HG02970 (cell line): ENCODE measurements at regions not wholly inside any gene's neighbourhood (a gene's known extent, or its start where the extent isn't known, plus 50 kb on each side); places are given as distances from the start of the nearest gene placed in this dataset.
A peak's percentile ranks its signal among the peaks of the same experiment; 100 is the strongest.
"Not testable (repeated sequence)": the region's sequence is repeated elsewhere in the genome, so short reads cannot be mapped to it uniquely, and the experiment has no call there.

Experiments used
- ATAC-seq: cut with Tn5 transposase; IDR thresholded peaks from one replicate; pipeline ENCODE4 v1.9.1; 2021; ENCODE audit warnings: mild to moderate bottlenecking, moderate library complexity, moderate number of reproducible peaks; ENCODE audit not compliant: unreplicated experiment, low FRiP score

- no peak for ATAC-seq
Measured at GRCh38 chr2:183519371-183520056, 395.3 kb downstream of the NUP35 start.

DNA sequence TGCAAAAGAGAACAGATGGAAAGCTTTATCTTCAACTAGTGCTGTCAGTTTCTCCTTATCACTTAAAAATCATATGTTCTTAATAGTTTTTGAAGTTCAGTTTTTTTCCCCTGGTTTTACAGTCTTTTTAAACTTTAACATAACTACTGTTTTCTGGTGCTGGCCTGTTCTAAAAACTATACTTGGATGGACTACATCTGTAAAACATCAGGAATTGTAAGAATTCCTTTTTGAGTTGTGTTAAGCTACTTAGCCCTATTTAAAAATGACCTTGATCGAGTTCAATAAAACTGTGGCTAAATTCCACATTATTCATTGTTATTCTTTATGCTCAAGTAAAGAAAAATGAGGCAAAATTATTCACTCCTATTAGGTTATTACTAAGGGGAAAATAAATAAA lies 397.7 kb downstream of the NUP35 start:
- ATAC-seq: no peak

GRCh38 chr2:183522489-183523266 lies 398.4 kb downstream of the NUP35 start:
- ATAC-seq: no peak

DNA sequence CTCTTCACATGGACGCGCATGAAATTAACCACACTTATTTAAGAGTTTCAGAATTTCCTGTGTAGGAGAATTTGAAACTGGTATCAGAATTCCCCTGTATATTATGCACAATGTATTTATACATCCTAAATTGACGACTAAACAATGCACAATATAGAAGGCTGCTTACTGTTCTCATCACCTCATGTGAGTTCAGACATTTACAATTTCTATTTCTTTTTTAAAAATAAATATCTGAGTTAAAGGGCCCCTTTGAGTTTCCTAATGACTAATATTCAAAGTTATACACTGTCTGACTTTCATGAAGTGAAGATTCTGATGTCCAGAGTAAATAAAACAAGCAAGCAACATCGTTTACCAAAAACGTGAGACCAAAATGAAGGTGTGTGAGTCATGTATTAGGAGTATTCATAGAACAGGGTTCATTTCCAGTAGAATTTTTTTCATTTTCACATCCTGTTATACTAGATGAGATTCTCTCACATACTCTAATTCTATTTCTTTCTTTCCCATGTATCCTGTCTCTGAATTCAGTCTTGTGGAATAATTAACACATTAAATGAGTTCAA lies 406.2 kb downstream of the NUP35 start:
- ATAC-seq: no peak

DNA sequence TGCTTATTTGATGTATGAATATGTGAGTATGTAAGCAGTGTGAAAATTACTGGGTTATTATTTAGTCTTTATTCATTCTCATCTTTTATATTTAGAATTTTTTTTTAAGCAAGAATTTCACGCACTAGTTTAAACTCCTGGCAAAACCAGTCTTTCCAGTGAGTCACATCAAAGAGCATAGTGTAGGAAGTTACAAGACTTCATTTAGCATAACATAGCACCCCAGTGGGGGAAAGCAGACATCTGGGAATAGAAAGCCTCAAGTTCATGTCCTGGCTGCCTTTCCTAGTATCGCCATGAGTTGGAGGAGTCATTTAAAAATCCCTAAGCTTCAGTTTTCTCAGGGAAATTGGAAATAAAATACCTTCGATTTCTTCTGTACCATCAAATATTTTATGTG lies 408.3 kb downstream of the NUP35 start:
- ATAC-seq: no peak

DNA sequence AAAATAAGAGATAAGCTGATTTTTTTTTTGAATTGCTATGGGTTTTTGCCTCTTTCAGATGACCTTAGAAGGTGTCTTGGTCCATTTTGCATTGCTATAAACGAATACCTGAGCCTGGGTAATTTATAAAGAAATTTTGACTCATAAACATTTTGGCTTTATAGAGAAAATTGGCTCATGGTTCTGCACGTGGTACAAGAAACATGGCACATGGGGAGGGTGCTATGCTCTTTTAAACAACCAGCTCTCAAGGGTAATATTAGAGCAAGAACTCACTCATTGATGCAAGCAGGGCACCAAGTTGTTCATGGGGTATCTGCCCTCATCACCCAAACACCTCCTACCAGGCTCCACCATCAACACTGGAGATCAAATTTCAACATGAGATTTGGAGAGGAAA lies 408.8 kb downstream of the NUP35 start:
- no peak for ATAC-seq

GRCh38 chr2:183536290-183536689 lies 412.0 kb downstream of the NUP35 start:
- no peak for ATAC-seq

DNA sequence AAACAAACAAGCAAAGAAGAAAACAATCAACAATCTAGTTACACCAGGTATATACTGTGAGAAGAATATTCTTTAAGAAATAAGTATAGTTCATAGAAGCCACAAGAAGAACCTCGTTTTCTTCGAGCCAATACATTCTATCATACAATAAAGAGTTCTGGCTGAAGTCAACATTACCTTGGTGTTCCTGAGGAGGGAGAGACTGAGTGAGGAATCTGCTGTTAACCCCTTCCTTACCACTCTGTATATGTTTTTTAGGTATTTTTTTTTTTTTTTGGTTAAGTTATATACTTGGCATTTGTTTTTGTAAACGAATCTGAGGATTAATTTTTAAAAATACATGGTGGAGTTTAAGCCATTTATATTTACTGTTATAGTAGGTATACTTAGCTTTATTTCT lies 412.5 kb downstream of the NUP35 start:
- no peak for ATAC-seq

GRCh38 chr2:183541766-183542165 lies 417.5 kb downstream of the NUP35 start:
- no peak for ATAC-seq

GRCh38 chr2:183542606-183543005 lies 418.4 kb downstream of the NUP35 start:
- ATAC-seq: no peak

DNA sequence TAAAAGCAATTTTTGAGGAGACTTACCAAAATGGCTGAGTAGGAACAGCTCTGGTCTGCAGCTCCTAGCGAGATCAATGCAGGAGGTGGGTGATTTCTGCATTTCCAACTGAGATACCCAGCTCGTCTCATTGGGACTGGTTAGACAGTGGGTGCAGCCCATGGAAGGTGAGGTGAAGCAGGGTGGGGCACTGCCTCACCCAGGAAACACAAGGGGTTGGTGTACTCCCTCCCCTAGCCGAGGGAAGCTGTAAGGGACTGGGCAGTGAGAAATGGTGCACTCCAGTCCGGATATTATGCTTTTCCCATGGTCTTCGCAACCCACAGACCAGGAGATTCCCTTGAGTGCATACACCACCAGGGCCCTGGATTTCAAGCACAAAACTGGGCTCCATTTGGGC lies 419.0 kb downstream of the NUP35 start:
- peak; percentile 13 for ATAC-seq

DNA sequence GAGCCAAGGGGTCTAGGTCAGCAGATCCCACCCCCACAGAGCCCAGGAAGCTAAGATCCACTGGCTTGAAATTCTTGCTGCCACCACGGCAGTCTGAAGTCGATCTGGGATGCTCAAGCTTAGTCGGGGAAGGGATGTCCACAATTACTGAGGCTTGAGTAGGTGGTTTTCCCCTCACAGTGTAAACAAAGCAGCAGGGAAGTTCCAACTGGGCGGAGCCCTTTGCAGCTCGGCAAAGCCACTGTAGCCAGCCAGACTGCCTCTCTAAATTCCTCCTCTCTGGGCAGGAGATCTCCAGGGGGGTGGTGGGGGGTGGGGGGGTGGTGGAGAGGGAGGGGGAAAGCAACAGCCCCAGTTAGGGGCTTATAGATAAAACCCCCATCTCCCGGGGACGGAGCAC lies 419.5 kb downstream of the NUP35 start:
- peak; percentile 87 for ATAC-seq

DNA sequence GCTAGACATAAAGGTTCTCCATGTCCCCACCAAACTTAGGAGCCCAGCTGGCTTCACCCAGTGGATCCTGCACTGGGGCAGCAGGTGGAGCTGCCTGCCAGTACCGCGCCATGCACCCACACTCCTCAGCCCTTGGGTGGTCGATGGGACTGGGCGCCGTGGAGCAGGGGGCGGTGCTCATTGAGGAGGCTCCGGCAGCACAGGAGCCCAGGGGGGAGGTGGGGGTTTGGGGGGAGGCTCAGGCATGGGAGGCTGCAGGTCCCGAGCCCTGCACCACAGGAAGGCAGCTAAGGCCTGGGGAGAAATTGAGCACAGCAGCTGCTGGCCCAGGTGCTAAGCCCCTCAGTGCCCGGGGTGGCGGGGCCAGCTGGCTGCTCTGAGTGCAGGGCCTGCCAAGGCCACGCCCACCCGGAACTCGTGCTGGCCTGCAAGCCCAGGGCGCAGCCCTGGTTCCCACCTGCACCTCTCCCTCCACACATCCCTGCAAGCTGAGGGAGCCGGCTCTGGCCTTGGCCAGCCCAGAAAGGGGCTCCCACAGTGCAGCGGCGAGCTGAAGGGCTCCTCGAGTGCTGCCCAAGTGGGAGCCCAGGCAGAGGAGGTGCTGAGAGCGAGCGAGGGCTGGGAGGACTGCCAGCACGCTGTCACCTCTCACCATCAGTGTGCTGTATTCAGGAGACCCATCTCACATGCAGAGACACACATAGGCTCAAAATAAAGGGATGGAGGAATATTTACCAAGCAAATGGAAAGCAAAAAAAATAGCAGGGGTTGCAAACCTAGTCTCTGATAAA lies 422.5 kb downstream of the NUP35 start:
- ATAC-seq: not testable (repeated sequence)

GRCh38 chr2:183552716-183553115 lies 428.5 kb downstream of the NUP35 start:
- no peak for ATAC-seq

DNA sequence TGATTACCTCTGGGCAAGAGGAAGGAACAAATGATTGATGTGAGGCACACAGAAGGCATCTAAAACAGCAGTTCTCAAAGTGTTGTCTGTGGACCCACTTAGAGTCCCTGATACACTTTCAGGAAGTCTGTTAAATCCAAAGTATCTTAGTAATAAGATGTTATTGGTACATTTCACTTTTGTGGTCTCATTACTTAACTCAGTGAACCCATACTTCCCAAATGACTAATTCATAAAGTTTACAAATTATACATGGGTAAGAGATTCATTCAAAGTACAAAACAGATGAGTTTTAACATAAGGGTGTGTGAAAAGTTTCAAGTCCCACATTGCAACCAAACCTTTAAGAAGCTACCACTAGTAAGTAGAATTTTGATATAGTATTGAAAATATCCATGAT lies 440.5 kb downstream of the NUP35 start:
- ATAC-seq: no peak

- ATAC-seq: no peak
Measured at GRCh38 chr2:183575481-183575880, 451.2 kb downstream of the NUP35 start.

- ATAC-seq: no peak
Measured at GRCh38 chr2:183579686-183580085, 455.4 kb downstream of the NUP35 start.

- ATAC-seq: no peak
Measured at GRCh38 chr2:183592271-183592670, 468.0 kb downstream of the NUP35 start.

- ATAC-seq: no peak
Measured at GRCh38 chr2:183594150-183594549, 469.9 kb downstream of the NUP35 start.

DNA sequence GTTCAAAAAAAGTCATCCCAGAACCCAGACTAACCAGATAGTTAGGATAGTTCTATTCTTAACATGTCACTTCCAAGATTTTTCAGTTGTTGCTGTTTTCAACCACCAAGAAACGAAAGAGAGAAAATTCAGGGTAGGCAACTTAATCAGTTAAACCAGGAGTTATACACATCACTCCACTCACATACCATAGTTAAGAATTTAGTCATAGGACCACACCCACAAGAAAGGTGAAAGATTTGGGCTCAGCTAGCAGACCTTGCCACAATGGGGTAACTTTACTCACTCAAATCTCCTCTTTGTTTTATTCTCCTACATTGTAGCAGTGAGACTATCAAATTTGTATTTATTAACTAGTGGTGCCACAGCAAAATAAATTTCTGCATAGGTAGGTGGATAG lies 473.6 kb downstream of the NUP35 start:
- ATAC-seq: no peak

DNA sequence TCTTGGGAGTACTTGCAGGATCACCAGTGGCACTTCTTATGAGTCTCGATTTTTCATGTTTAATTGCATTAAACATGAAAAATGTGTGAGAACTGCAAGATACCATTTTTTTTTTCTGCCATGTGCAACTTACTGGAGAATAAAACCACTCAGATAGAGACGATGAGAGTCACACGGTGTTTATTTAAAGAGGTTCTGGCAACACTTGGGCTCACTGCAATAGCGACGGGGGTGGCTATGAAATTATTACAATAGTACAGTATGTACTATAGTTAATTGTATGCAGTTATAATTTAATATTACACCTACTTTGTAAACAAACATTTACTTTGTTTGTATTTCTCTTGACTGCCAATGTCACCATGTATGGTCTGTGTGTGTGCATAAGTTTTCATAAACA lies 479.8 kb downstream of the NUP35 start:
- ATAC-seq: no peak
